GDM1 (cell line): ENCODE measurements at regions not wholly inside any gene's neighbourhood (a gene's known extent, or its start where the extent isn't known, plus 50 kb on each side); places are given as distances from the start of the nearest gene placed in this dataset.

ENCODE experiments used
- DNase-seq: peaks from one replicate; lab custom pipeline; 2025; lab: John Stamatoyannopoulos, UW

- no peak for DNase-seq
Observed at GRCh38 chr5:123771715-123772114, 259.7 kb downstream of the CSNK1G3 start.

- DNase-seq, result no peak
Observed at GRCh38 chr5:123763201-123763600, 251.2 kb downstream of the CSNK1G3 start.

GRCh38 chr5:123756816-123757215 lies 244.8 kb downstream of the CSNK1G3 start:
- no peak for DNase-seq

- DNase-seq, result no peak
Observed at GRCh38 chr5:123756318-123756665, 244.3 kb downstream of the CSNK1G3 start.

GRCh38 chr5:123755653-123756317 lies 243.8 kb downstream of the CSNK1G3 start:
- DNase-seq, result no peak

GRCh38 chr5:123754908-123755307 lies 242.9 kb downstream of the CSNK1G3 start:
- DNase-seq, result no peak

- no peak for DNase-seq
Observed at GRCh38 chr5:123753937-123754891, 242.2 kb downstream of the CSNK1G3 start.

GRCh38 chr5:123753180-123753936 lies 241.4 kb downstream of the CSNK1G3 start:
- DNase-seq, result no peak

- DNase-seq, result no peak
Observed at GRCh38 chr5:123752552-123753179, 240.7 kb downstream of the CSNK1G3 start.

- DNase-seq, result no peak
Observed at GRCh38 chr5:123751670-123752069, 239.7 kb downstream of the CSNK1G3 start.

GRCh38 chr5:123748239-123748638 lies 236.3 kb downstream of the CSNK1G3 start:
- no peak for DNase-seq

- DNase-seq, result no peak
Observed at GRCh38 chr5:123746683-123747360, 234.8 kb downstream of the CSNK1G3 start.

GRCh38 chr5:123743990-123744583 lies 232.1 kb downstream of the CSNK1G3 start:
- DNase-seq, result no peak

GRCh38 chr5:123735384-123735783 lies 223.4 kb downstream of the CSNK1G3 start:
- DNase-seq, result no peak

- DNase-seq, result no peak
Observed at GRCh38 chr5:123732257-123732656, 220.3 kb downstream of the CSNK1G3 start.

GRCh38 chr5:123722451-123722850 lies 210.5 kb downstream of the CSNK1G3 start:
- DNase-seq, result no peak

- no peak for DNase-seq
Observed at GRCh38 chr5:123721675-123722276, 209.8 kb downstream of the CSNK1G3 start.

GRCh38 chr5:123720955-123721354 lies 209.0 kb downstream of the CSNK1G3 start:
- DNase-seq, result no peak

GRCh38 chr5:123720339-123720738 lies 208.4 kb downstream of the CSNK1G3 start:
- no peak for DNase-seq

- DNase-seq, result no peak
Observed at GRCh38 chr5:123719004-123719403, 207.0 kb downstream of the CSNK1G3 start.

- no peak for DNase-seq
Observed at GRCh38 chr5:123718238-123718637, 206.3 kb downstream of the CSNK1G3 start.
